ENCODE measurements at regions not wholly inside any gene's neighbourhood (a gene's known extent, or its start where the extent isn't known, plus 50 kb on each side); places are given as distances from the start of the nearest gene placed in this dataset.

GRCh38 chr10:42975005-42975493 lies 101.8 kb upstream of the RET start:
- no peak for TF ChIP-seq MAFK (IDR thresholded peaks at IDR 0.05; ENCODE audit: low read depth, low read length)
- no peak for TF ChIP-seq CTCF (conservative IDR thresholded peaks at IDR 0.05; ENCODE audit: low read depth, low read length)
- TF ChIP-seq RCOR1 (IDR thresholded peaks at IDR 0.05; ENCODE audit: insufficient replicate concordance, low read length), result no peak
- TF ChIP-seq CEBPB (IDR thresholded peaks at IDR 0.05; ENCODE audit: low read depth, low read length), result no peak
- TF ChIP-seq CHD1 (IDR thresholded peaks at IDR 0.05; ENCODE audit: low read depth, low read length), result no peak
- no peak for TF ChIP-seq ELK1 (IDR thresholded peaks at IDR 0.05; ENCODE audit: borderline replicate concordance, low read depth, low read length)
- no peak for TF ChIP-seq POLR2A (IDR thresholded peaks at IDR 0.05; ENCODE audit: low read depth, low read length)
- TF ChIP-seq RAD21 (IDR thresholded peaks at IDR 0.05; ENCODE audit: low read length), result no peak
- no peak for TF ChIP-seq MXI1 (IDR thresholded peaks at IDR 0.05; ENCODE audit: borderline replicate concordance, low read depth, low read length)
- no peak for TF ChIP-seq RFX5 (IDR thresholded peaks at IDR 0.05; ENCODE audit: low read depth, low read length)

All from IMR-90 (cell line).